ENCODE measurements at regions not wholly inside any gene's neighbourhood (a gene's known extent, or its start where the extent isn't known, plus 50 kb on each side); places are given as distances from the start of the nearest gene placed in this dataset.

DNA sequence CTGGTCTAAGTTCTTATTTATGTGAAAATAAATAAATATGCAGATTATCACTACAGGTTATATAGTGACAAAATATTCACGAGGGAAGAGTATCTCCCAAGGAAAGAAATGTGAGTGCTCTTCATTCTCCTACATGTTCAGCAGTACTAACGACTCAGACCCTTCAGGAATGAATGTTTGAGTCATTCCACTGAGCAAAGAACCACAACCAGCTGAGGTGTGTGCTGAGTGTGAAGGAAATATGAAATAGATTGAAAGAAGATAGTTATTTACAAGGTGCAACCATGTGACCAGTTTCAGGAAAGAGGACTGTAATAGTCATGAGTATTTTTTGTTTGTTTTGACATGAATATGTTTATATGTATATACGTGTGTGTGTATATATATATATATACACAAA lies 228.7 kb downstream of the TUSC1 start:
- TF ChIP-seq, protein P1, sequence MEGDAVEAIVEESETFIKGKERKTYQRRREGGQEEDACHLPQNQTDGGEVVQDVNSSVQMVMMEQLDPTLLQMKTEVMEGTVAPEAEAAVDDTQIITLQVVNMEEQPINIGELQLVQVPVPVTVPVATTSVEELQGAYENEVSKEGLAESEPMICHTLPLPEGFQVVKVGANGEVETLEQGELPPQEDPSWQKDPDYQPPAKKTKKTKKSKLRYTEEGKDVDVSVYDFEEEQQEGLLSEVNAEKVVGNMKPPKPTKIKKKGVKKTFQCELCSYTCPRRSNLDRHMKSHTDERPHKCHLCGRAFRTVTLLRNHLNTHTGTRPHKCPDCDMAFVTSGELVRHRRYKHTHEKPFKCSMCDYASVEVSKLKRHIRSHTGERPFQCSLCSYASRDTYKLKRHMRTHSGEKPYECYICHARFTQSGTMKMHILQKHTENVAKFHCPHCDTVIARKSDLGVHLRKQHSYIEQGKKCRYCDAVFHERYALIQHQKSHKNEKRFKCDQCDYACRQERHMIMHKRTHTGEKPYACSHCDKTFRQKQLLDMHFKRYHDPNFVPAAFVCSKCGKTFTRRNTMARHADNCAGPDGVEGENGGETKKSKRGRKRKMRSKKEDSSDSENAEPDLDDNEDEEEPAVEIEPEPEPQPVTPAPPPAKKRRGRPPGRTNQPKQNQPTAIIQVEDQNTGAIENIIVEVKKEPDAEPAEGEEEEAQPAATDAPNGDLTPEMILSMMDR (conservative IDR thresholded peaks at IDR 0.05; ENCODE audit: low read depth, low read length) = no peak
- TF ChIP-seq EZH2phosphoT487 (IDR thresholded peaks at IDR 0.05; ENCODE audit: borderline replicate concordance, low read length) = no peak

All from PC-3 (cell line).